Adrenal gland (tissue), 5 donors: ENCODE measurements at regions not wholly inside any gene's neighbourhood (a gene's known extent, or its start where the extent isn't known, plus 50 kb on each side); places are given as distances from the start of the nearest gene placed in this dataset.

Source experiments
- POLR2A ChIP-seq, 2 donors: fragments of 450-650 bp; IDR thresholded peaks; one replicate each; pipeline ENCODE4 v1.6.1; 2017; ENCODE audit warnings: antibody characterized with exemption in 2 of 2, mild to moderate bottlenecking in 2 of 2, moderate library complexity in 1 of 2
- TF ChIP-seq, protein P1 (sequence below), 6 experiments: fragments of 450-650 bp in 4 of 6; fragments of 200-600 bp in 2 of 6; sonication (generic) in 1 of 6; IDR thresholded peaks; 1 replicate in 5 of 6; 2 replicates in 1 of 6; pipeline versions ENCODE4 v1.5.1 to v1.8.0; 2016 to 2021; ENCODE audit warnings: antibody characterized with exemption in 6 of 6, mild to moderate bottlenecking in 2 of 6, moderate library complexity in 1 of 6
- donor health status: DM: no; HTN: no; CAD: no.

DNA sequence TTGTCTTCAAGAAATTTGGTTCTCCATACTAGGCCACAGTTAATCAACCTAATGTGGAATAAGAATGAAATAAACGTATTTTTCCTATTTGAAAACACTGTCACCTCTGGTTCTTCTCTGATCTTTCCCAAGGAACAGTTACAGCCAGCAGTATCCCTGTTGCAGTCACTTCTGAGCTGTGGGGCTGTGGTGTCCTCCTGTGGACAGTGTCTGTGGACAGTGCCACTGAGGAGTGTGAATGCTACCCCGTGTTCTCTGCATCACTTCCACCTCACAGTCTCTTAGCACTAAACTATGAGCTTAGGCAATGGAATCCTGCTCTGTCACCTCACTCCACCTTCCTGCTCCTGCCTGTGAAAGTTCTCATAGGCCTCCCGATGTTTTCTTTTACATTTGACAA, 817.5 kb downstream of the VGLL3 start:
- TF ChIP-seq, protein P1, sequence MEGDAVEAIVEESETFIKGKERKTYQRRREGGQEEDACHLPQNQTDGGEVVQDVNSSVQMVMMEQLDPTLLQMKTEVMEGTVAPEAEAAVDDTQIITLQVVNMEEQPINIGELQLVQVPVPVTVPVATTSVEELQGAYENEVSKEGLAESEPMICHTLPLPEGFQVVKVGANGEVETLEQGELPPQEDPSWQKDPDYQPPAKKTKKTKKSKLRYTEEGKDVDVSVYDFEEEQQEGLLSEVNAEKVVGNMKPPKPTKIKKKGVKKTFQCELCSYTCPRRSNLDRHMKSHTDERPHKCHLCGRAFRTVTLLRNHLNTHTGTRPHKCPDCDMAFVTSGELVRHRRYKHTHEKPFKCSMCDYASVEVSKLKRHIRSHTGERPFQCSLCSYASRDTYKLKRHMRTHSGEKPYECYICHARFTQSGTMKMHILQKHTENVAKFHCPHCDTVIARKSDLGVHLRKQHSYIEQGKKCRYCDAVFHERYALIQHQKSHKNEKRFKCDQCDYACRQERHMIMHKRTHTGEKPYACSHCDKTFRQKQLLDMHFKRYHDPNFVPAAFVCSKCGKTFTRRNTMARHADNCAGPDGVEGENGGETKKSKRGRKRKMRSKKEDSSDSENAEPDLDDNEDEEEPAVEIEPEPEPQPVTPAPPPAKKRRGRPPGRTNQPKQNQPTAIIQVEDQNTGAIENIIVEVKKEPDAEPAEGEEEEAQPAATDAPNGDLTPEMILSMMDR (IDR thresholded peaks at IDR 0.05), result no peak
- TF ChIP-seq POLR2A (IDR thresholded peaks at IDR 0.05), result no peak
